ENCODE measurements at regions not wholly inside any gene's neighbourhood (a gene's known extent, or its start where the extent isn't known, plus 50 kb on each side); places are given as distances from the start of the nearest gene placed in this dataset.

GRCh38 chr1:30541721-30542485 lies 181.5 kb downstream of the MATN1 start:
- TF ChIP-seq CTCF (IDR thresholded peaks at IDR 0.05), result no peak
- no peak for TF ChIP-seq POLR2A (IDR thresholded peaks at IDR 0.05)
- TF ChIP-seq EP300 (IDR thresholded peaks at IDR 0.05), result no peak

All from ovary (tissue), 3 donors.